ENCODE measurements at regions not wholly inside any gene's neighbourhood (a gene's known extent, or its start where the extent isn't known, plus 50 kb on each side); places are given as distances from the start of the nearest gene placed in this dataset.

DNA sequence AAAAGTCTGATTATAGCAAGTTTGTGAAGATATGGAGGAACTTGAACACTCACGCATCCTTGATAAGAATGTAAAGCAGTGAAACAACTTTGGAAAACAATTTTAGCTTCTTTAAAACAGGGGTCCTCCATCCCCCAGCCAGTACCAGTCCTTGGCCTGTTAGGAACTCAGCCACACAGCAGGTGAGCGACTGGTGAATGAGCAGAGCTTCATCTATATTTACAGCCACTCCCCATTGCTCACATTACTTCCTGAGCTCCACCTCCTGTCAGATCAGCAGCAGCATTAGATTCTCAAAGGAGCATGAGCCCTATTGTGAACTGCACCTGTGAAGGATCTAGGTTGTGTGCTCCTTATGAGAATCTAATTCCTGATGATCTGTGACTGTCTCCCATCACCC is 530.3 kb upstream of the PRKX start:
- no peak for DNase-seq (ENCODE audit: low spot score)

DNA sequence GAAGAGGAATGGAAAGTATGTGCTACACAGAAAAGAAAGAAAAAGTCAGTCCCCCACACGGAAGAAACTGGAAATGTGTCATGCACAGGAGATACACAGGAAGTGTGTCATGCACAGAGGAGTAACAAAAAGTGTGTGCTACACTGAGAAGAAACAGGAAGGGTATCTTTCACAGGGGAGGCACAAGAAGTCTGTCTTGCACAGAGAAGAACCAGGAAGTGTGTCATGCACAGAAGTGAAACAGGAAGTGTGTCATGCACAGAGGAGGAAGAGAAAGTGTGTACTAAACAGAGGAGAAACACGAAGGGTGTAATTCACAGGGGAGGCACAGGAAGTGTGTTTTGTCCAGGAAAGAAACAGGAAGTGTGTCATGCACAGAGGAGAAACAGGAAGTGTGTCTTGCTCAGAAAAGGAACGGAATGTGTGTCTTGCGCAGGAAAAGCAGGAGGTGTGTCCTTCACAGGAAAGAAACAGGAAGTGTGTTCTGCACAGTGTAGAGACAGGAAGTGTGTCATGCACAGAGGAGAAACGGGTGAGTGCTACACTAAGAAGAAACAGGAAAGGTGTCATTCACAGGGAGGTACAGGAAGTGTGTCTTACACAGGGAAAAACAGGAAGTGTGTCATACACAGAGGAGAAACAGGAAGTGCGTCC is 527.2 kb upstream of the PRKX start:
- DNase-seq (ENCODE audit: low spot score) = peak; percentile 92

DNA sequence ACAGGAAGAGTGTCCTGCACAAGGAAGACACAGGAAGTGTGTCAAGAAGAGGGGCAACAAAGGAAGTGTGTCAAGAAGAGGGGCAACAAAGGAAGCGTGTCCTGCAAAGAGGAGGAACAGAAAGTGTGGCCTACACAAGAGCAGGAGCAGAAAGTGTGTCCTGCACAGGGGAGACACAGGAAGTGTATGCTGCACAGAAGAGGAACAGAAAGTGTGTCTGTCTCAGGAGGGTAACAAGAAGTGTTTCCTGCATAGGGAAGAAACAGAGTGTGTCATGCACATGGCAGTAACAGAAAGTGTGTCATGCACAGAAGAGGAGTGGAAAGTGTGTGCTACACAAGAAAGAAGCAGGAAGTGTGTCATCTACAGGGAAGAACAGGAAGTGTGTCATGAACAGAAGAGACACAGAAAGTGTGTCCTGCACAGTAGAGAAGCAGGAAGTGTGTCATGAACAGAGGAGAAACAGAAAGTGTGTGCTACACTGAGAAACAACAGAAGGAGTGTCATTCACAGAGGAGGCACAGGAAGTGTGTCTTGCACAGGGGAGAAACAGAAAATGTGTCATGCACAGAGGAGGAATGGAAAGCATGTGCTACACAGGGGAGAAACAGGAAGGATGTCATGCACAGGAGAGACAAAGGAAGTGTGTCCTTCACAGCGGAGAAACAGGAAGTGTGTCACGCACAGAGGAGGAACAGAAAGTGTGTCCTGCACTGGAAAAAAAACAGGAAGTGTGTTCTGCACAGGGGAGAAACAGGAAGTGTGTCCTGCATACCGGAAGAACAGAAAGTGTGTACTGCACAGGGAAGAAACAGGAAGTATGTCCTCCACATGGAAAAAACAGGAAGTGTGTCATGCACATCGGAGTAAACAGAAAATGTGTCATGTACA is 526.4 kb upstream of the PRKX start:
- DNase-seq (ENCODE audit: low spot score) = peak; percentile 59

- no peak for DNase-seq (ENCODE audit: low spot score)
These were observed 525.5 kb upstream of the PRKX start for GRCh38 chrX:4238916-4239315.

- no peak for DNase-seq (ENCODE audit: low spot score)
These were observed 511.6 kb upstream of the PRKX start for GRCh38 chrX:4225086-4225485.

DNA sequence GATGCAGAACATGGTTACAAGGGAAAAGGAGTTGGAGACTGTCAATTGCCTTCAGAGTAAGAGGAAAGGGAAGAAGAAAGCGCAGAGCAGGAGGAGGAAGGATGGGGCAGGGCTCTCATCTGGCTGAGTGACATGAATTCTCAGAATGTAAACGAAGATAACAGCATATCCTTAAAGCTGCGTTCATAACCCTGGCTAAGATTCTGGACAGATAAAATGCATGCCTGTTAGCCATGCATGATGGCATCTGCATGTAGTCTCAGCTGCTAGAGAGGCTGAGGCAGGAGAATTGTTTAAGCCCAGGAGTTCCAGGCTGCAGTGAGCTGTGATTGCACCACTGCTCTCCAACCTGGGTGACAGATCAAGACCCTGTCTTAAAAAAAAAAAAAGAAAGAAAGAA is 493.5 kb upstream of the PRKX start:
- no peak for DNase-seq (ENCODE audit: low spot score)

GRCh38 chrX:4197971-4198370 is 484.5 kb upstream of the PRKX start:
- DNase-seq (ENCODE audit: low spot score) = no peak

DNA sequence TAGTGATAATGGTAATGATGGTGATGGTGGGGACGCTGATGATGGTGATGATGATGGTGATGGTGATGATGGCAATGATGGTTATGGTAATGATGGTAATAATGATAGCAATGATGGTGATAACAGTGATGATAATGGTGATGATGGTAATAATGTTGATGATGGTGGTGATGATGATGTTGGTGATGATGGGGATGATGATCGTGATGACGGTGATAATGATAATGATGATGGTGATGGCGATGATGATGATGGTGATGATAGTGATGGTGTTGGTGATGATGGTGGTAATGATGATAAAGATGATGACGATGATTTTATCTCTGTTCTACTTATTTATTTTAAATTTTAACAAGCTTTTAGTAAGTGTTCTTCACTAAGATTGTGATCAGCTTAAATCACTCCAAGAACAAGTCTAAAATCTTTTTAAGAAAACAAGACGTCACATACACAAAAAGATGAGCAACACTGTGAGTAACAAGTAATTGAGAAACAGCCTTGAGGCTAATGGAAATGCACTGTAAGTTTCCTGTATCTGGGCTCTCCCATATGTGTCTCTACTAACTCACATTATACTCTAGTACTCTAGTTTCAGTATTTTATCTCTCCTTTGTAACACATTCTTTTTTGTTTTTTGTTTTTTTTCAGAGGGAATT is 480.2 kb upstream of the PRKX start:
- DNase-seq (ENCODE audit: low spot score) = no peak

- DNase-seq (ENCODE audit: low spot score) = no peak
These were observed 472.9 kb upstream of the PRKX start for GRCh38 chrX:4186331-4186730.

- DNase-seq (ENCODE audit: low spot score) = no peak
These were observed 471.6 kb upstream of the PRKX start for GRCh38 chrX:4185086-4185485.

GRCh38 chrX:4182408-4182806 is 469.0 kb upstream of the PRKX start:
- DNase-seq (ENCODE audit: low spot score) = no peak

DNA sequence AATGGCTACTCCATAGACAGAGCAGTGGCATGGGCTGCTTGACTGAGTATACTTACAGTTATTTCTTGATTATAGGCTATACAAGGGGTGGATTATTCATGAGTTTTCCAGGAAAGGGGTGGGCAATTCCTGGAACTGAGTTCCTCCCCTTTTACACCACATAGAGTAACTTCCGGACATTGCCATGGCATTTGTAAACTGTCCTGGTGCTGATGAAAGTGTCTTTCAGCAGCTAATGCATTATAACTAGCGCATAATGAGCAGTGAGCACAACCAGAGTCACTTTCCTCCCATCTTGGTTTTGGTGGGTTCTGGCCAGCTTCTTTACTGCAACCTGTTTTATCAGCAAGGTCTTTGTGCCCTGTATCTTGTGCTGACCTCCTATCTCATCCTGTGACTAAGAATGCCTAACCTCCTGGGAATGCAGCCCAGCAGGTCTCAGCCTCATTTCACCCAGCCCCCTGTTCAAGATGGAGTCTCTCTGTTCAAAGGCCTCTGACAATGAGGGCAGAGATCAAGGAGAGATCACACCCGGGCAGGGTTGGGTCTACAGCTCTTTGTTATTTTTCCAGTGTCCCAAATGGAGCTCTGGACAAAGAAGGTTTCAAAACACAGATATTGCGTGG is 468.4 kb upstream of the PRKX start:
- no peak for DNase-seq (ENCODE audit: low spot score)

GRCh38 chrX:4179031-4179430 is 465.6 kb upstream of the PRKX start:
- DNase-seq (ENCODE audit: low spot score) = no peak

- DNase-seq (ENCODE audit: low spot score) = no peak
These were observed 461.8 kb upstream of the PRKX start for GRCh38 chrX:4175221-4175620.

GRCh38 chrX:4173743-4174142 is 460.3 kb upstream of the PRKX start:
- no peak for DNase-seq (ENCODE audit: low spot score)

- no peak for DNase-seq (ENCODE audit: low spot score)
These were observed 438.3 kb upstream of the PRKX start for GRCh38 chrX:4151798-4152197.

DNA sequence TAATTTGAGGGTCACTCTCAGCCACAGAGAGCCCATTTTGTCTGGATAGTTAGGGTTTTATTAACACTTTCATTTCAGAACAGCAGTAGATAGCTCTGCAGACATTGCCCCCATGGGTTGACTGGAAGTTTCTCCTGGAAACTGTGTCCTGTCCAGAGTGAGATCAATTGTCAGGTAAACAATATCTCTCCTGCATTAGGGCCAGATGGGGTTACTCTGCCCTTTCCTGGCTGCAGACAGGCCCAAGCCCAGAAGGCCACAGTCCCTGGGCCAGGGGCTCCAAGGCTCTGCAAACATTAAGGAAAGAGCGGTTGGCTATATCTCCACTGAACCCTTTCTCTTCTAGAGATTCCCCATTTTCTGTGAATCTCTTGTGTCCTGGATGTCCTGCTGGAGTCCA is 436.8 kb upstream of the PRKX start:
- DNase-seq (ENCODE audit: low spot score) = no peak

DNA sequence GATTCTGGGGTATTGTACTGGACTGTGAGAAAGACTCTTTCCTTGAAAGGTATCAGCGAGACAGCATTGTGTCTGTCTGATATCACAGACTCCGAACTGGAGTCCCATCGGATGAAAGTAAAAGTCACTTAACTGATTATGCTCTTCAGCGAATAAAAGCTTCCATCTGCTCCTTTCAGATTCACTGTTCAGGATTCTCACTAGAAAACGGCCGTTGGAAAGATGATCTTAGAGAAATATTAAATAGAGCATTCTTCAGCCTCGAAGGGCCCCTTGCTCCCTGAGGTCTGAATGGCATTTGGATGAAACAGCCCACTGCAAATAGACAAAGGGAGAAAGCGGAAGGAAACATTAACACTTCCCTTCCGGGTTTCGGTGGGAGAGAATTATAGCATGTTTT is 416.2 kb upstream of the PRKX start:
- no peak for DNase-seq (ENCODE audit: low spot score)

DNA sequence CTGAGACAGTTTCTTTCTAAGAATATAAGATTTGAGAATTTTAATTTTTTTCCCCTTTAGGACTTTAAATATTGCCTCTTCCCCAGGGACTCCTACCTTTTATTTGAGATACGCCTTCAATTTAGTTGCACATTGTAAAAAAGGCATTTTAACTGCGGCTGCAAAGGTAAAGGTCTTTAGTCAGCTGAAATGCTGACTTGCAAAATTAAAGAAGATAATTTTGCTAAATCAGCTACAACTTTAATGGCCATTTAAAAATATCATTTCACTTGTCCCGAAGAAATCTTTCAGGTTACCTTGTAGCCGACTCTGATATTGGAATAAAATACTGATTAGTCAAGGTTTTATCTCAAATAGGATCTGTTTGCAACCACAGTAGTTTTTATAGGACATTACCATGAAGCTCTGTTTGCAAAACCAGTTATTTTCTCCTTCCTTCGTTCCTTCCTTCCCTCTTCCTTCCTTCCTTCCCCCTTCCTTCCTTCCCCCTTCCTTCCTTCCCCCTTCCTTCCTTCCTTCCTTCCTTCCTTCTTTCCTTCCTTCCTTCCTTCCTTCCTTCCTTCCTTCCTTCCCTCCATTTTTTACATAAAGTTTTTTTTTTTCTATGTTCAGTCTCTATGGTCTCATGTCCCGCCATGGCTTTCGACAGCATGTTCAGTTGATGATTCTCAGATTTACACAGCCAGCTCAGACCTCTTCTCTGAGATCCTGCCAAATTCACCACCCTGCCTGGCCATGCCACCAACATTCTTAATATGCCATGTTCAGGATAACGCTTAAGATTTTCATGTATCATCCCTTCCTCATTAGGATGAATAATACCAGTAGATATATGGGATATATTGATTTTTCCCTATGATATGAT is 405.4 kb upstream of the PRKX start:
- no peak for DNase-seq (ENCODE audit: low spot score)

GRCh38 chrX:4110964-4111363 is 397.5 kb upstream of the PRKX start:
- no peak for DNase-seq (ENCODE audit: low spot score)

DNA sequence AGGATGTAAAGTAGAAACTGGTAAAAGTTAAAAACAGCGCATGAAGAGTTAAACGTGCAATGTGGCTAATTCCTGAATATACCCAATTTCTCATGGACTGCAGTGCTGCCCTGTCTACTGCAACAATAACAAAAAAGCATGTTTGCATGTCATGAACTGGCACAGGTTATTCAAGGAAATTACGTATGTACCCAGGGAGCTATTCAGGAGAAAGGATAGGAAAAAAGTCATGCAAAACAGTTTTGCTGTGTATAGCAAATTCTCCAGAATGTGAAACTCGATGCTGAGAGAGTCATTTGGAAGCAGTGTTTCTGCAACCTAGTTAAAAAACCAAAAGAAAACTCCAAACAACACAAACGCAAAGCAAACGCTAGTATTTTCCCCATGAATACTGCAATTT is 381.5 kb upstream of the PRKX start:
- DNase-seq (ENCODE audit: low spot score) = no peak
